ENCODE measurements at regions not wholly inside any gene's neighbourhood (a gene's known extent, or its start where the extent isn't known, plus 50 kb on each side); places are given as distances from the start of the nearest gene placed in this dataset.

GRCh38 chr1:213417846-213418245 is 366.8 kb downstream of the RPS6KC1 start:
- no peak for TF ChIP-seq EP300 (IDR thresholded peaks at IDR 0.05; ENCODE audit: borderline replicate concordance)
- TF ChIP-seq TCF12 (IDR thresholded peaks at IDR 0.05; ENCODE audit: low read depth), result no peak
- TF ChIP-seq YY1 (IDR thresholded peaks at IDR 0.05; ENCODE audit: low read depth), result no peak
- TF ChIP-seq, protein P1, sequence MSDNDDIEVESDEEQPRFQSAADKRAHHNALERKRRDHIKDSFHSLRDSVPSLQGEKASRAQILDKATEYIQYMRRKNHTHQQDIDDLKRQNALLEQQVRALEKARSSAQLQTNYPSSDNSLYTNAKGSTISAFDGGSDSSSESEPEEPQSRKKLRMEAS (IDR thresholded peaks at IDR 0.05), result no peak
- TF ChIP-seq, protein P2, sequence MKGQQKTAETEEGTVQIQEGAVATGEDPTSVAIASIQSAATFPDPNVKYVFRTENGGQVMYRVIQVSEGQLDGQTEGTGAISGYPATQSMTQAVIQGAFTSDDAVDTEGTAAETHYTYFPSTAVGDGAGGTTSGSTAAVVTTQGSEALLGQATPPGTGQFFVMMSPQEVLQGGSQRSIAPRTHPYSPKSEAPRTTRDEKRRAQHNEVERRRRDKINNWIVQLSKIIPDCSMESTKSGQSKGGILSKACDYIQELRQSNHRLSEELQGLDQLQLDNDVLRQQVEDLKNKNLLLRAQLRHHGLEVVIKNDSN (IDR thresholded peaks at IDR 0.05), result no peak
- TF ChIP-seq EGR1 (IDR thresholded peaks at IDR 0.05), result no peak
- no peak for TF ChIP-seq ZBTB7A (IDR thresholded peaks at IDR 0.05; ENCODE audit: low read depth)

Data from Ishikawa (cell line).